PC-3 (cell line): ENCODE measurements at regions not wholly inside any gene's neighbourhood (a gene's known extent, or its start where the extent isn't known, plus 50 kb on each side); places are given as distances from the start of the nearest gene placed in this dataset.
"Not testable (repeated sequence)": the region's sequence is repeated elsewhere in the genome, so short reads cannot be mapped to it uniquely, and the experiment has no call there.

Source experiments
- EZH2 ChIP-seq: fragments of 300-600 bp; sonication (generic); IDR thresholded peaks from one replicate; pipeline ENCODE4 v1.6.1; 2017; ENCODE audit warnings: antibody characterized with exemption, mild to moderate bottlenecking, low read length; ENCODE audit not compliant: unreplicated experiment
- TF ChIP-seq, protein P1 (sequence below): fragments of 300-600 bp; sonication (generic); conservative IDR thresholded peaks from 2 replicates; pipeline ENCODE4 v1.5.1; 2017; ENCODE audit warnings: antibody characterized with exemption, low read depth, mild to moderate bottlenecking, low read length

DNA sequence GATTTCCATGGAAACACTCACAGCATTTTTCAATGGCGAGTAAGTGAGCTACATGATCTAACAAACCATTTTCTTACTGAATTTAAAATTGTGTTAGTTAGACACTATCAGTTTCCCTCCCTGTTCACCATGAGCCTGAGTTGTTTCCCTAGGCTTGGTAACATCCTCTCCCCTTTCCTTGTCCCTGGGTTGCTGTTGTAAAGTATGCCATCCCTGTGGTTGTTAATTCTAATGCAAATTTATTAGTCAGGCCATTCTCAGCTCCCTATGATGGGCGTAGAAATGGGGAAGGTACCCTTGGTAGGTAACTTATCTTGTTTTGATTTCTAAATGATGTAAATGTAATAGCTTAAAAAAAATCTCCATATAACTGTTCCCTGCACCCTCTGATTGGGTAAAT is 143.0 kb downstream of the SPATA31A6 start:
- TF ChIP-seq, protein P1, sequence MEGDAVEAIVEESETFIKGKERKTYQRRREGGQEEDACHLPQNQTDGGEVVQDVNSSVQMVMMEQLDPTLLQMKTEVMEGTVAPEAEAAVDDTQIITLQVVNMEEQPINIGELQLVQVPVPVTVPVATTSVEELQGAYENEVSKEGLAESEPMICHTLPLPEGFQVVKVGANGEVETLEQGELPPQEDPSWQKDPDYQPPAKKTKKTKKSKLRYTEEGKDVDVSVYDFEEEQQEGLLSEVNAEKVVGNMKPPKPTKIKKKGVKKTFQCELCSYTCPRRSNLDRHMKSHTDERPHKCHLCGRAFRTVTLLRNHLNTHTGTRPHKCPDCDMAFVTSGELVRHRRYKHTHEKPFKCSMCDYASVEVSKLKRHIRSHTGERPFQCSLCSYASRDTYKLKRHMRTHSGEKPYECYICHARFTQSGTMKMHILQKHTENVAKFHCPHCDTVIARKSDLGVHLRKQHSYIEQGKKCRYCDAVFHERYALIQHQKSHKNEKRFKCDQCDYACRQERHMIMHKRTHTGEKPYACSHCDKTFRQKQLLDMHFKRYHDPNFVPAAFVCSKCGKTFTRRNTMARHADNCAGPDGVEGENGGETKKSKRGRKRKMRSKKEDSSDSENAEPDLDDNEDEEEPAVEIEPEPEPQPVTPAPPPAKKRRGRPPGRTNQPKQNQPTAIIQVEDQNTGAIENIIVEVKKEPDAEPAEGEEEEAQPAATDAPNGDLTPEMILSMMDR = not testable (repeated sequence)
- TF ChIP-seq EZH2 = not testable (repeated sequence)
